NCI-H2227 (cell line): ENCODE measurements at regions not wholly inside any gene's neighbourhood (a gene's known extent, or its start where the extent isn't known, plus 50 kb on each side); places are given as distances from the start of the nearest gene placed in this dataset.

Experiments
- DNase-seq: peaks from one replicate; lab custom pipeline; 2025; ENCODE audit not compliant: unreplicated experiment; lab: John Stamatoyannopoulos, UW

- no peak for DNase-seq
These were observed 143.3 kb upstream of the SLCO3A1 start for GRCh38 chr15:91710080-91710698.

- no peak for DNase-seq
These were observed 142.0 kb upstream of the SLCO3A1 start for GRCh38 chr15:91711384-91712033.

DNA sequence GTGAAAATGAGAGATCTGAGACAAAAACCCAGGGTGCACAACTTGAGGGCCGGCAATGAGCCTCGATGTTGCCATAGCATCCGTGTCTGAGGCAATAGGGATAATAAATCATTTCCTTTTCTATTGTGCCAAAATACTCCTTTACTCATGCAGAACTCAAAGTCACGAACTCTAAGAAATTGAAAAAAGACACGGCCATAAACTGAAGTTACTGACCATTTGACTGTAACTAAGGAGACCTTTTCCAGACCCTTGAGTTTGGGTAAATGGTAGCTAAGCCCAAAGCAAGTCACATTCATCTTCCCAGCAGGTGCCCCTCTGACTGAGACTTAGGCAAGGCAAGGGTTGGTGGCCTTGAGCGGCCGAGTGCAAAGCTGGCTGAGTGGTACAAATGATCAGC is 141.2 kb upstream of the SLCO3A1 start:
- no peak for DNase-seq

DNA sequence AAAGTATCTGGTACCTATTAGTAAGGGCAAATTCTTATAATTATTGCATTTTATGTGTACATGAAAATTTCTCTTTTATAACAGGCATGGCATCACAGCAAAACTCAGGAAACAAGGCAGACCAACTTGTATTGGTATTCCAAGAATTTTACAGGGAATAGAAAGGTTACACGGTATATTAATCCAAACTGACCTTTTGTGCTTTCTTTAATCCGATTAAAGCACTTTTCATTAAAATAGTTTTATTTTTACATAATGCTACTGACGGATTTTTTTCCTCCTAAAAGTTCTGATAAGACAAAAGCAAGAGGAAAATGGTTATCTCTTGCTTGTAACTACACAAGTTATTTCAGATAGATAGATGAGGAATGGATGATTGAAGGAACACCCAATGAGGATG is 137.0 kb upstream of the SLCO3A1 start:
- no peak for DNase-seq

DNA sequence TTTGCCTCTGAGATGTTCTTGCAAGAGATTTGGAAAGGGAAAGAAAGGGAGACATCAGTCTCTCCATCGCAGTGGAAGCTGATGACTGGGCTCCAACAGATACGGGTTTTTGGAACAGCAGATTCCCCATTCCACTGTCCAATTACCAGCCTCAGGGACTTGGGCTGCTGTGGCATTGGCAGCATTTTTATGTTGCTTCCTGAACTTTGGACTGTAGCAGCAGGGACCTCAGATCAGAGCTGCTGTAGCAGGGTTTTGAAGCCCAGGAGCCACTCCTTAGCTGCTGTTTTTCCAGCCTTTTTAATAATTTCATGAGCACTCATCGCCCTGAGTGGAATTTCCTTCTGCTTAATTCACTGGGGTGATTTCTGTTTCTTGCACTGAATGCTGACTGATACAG is 135.7 kb upstream of the SLCO3A1 start:
- no peak for DNase-seq

DNA sequence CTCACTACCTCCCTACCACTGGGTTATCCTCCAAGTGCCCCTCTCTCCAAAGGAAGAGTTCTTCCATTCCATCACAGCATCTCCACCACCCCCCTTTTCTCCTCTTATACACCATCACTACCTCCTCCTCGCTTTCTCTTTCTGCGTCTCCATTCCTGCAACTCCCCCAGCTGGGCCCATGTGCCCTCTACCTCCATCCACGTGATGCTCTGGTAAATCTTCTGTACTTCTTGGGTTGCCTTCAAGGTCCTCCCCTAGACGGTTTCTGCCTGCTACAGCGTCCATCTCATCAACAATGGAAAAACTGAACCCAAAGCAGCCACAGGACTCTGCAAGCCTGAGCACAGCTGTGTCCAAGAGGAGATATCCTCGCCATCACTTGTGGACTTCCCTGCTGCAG is 129.5 kb upstream of the SLCO3A1 start:
- no peak for DNase-seq

- no peak for DNase-seq
These were observed 119.8 kb upstream of the SLCO3A1 start for GRCh38 chr15:91733661-91734060.

DNA sequence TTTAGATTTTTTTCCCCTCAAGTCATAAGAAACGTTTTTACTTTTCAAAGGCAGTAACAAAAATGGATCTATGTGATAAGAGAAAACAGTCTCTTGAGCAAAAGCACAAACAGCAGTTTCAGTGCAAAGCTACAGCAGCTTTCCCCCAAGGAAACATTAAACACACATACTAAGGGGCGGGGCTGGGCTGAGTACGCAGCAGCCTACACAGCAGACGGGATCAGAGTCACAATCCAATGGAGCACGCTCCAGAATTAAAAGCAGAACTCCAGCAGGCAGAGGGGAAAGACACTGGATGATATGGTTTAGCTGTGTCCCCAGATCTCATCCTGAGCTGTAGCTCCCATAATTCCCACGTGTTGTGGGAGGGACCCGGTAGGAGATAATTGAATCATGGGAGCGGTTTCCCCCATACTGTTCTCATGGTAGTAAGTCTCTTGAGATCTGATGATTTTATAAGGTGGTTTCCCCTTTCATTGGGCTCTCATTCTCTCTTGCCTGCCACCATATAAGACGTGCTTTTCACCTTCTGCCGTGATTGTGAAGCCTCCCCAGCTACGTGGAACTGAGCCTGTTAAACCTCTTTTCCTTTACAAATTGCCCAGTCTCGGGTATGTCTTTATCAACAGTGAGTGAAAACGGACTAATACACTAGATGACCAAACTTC is 116.2 kb upstream of the SLCO3A1 start:
- DNase-seq, result no peak

GRCh38 chr15:91741986-91742385 is 111.5 kb upstream of the SLCO3A1 start:
- no peak for DNase-seq

GRCh38 chr15:91751611-91752010 is 101.9 kb upstream of the SLCO3A1 start:
- no peak for DNase-seq

- peak; percentile 12 for DNase-seq
These were observed 101.3 kb upstream of the SLCO3A1 start for GRCh38 chr15:91752081-91752785.

GRCh38 chr15:91759560-91759959 is 93.9 kb upstream of the SLCO3A1 start:
- no peak for DNase-seq

GRCh38 chr15:91765660-91766059 is 87.8 kb upstream of the SLCO3A1 start:
- DNase-seq, result no peak

GRCh38 chr15:91769476-91769875 is 84.0 kb upstream of the SLCO3A1 start:
- no peak for DNase-seq

DNA sequence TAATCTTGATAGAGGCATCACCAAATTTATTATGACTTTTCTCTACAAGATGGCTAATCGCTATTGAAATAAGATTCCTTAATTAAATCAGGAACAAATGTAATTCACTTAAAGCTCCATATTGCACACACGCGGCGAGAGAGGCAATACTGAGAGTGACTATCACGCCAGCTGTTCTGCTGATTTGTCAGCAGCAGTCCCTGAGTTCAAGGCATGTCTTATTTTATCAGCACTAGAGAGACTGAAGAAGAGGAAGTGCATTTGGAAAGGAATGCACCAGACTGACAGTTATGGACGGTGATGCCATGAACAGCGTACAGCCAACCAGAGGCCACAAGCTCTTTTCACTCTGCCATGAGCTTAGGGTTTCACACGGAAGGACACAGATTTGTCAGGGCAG is 83.6 kb upstream of the SLCO3A1 start:
- no peak for DNase-seq

DNA sequence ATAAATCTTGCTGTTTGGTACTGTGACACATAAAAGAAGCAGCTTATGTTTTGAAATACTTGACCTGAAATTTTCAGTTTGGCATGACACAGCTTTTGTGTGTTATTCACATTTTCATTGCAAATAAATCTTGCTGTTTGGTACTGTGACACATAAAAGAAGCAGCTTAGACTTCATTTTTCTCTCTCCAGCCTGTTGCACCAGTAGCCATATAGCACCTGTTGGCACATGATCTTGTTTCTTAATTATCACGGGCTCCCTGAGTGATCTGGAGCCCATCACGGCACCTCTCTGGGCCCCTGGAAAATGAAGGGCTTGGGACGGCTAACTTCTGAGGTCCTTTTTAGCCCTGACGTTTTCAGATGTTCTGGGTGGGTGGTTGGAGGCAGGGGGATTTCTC is 77.4 kb upstream of the SLCO3A1 start:
- DNase-seq, result no peak

GRCh38 chr15:91779960-91780359 is 73.5 kb upstream of the SLCO3A1 start:
- DNase-seq, result no peak

DNA sequence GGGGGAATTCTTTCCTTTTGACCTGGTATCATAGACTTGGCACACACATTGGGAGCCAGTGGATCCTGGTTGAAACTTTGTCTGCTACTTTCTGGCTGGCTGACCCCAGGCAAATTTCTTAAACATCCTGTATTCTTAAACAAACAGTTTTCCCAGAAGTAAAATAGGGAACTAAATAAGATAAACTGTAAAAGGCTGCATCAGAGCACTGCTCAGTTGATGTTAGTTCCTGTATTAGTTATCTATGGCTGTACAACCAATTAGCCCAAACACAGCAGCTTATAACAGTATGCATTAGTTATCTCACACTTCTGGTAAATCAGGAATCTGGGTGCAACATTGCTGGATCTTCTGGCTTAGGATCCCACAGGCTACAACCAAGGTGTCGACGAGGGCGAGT is 73.1 kb upstream of the SLCO3A1 start:
- no peak for DNase-seq

DNA sequence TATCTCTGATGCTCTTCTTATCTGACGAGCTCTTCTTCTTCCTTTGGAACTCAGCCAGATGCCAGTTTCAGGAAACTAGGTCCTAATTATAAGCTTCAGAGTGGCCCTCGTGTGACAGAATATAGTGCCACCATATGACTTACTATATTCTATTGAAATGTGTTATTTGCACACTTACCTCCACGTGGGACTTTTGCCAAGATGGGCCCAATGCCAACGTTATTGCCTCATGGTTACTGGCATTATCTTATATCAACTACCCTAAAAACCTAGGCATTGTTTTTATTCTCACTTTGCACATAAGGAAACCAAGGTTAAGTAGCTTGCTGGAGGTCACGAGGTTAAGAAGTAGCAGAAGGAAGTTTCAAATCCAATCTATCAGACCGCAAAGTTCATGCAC is 71.3 kb upstream of the SLCO3A1 start:
- no peak for DNase-seq

DNA sequence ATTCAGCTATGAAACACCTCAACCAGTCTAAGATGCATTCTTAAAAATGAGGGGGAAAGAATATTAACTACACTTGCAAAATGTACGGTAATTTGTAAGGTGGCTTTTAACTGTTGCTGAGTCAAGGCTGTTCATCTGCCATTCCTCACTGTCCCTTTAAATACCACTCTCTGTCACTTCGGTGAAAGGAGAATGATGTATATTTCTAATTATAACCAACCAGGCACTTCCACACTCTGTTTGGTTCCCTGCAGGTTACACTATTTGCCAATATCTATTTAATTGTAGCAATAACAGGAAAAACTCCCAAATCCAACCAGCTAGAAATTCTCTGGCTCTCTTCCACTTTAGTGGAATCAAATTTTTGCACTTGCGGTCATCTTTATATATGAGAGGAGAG is 70.5 kb upstream of the SLCO3A1 start:
- DNase-seq, result no peak

DNA sequence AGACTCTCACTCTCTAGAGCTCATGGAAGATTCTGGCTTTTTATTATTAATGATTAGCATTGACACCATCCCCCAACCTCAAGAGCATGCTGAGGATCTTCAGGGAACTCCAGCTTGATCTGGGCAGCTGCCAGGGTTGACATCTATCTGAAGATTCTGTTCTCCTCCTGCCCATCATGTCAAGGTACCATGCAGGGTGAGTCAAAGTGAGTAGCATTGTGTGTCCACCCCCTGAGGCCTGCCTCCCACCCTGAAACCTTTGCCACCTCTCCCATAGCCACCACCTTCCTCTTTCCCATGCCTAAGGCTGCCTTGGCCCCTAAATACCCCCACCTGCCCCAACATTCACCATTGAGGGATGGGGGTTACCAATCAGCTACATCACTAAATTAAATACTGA is 70.1 kb upstream of the SLCO3A1 start:
- no peak for DNase-seq
